ENCODE measurements at regions not wholly inside any gene's neighbourhood (a gene's known extent, or its start where the extent isn't known, plus 50 kb on each side); places are given as distances from the start of the nearest gene placed in this dataset.

GRCh38 chr1:79760531-79760930, 754.0 kb upstream of the ADGRL4 start:
- no peak for TF ChIP-seq CTCF (conservative IDR thresholded peaks at IDR 0.05; ENCODE audit: low read depth, low read length)
- no peak for TF ChIP-seq EZH2 (IDR thresholded peaks at IDR 0.05; ENCODE audit: borderline replicate concordance, low read depth, low read length, poor library complexity, severe bottlenecking)

Measured in A673 (cell line).